CD4-positive, alpha-beta T cell treated with Interleukin-1 beta for 1 hour (primary cell): ENCODE measurements at regions not wholly inside any gene's neighbourhood (a gene's known extent, or its start where the extent isn't known, plus 50 kb on each side); places are given as distances from the start of the nearest gene placed in this dataset.
"Not testable (repeated sequence)": the region's sequence is repeated elsewhere in the genome, so short reads cannot be mapped to it uniquely, and the experiment has no call there.

Experiments used
- DNase-seq, 2 donors: peaks; one replicate each; pipeline ENCODE4 v3.0.0-alpha.2; 2020 to 2022

DNA sequence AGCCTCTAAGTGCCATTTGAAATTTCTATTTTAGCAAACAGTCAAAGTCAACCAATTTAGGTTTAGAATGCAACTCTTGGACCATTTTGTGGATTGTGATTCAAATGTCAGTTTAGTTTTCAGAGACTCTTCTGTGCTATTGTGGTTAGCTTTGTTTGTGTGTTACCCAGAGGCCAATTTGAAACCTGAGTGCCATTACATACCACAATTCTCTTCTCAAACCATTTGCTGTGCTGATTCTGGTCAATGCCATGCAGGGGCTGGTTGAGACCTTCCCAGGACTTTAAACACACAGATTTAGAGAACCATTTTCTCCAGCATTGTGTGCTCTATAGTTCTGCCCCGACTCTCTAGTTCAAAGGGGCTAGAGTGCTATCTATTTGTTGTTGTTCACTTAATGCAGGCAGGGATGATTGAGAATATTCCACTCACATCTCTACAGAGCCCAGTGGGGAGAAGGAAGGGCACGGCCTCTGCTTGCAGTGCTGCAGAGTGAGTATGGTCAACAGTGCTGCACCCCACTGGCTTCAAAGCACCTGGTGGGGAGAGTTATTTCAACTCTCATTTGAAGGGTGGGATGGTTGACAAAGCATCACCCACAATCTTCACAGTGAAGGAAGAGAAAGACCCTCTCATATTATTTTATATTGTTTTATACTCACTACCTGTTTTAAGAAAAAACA lies 738.2 kb downstream of the COL12A1 start:
- no peak for DNase-seq

DNA sequence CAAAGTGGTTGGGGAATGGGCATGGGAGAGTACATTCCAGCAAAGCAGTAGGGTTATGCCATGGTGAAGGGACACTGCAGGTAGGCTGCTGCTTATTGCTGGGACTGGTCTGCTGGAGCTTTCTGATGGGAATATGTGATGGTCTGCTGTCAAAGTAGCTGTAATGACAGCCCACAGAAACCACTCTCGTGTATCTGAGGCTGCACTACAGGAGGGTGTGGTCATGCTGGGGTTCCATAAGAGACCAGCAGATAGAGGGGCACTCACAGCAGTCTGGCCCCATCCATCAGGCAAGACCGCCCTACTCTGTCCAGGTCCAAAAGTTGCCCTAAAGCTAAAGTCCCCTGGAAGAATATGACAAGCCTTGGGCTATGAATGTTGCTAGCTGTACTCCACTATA lies 739.3 kb downstream of the COL12A1 start:
- DNase-seq = no peak

DNA sequence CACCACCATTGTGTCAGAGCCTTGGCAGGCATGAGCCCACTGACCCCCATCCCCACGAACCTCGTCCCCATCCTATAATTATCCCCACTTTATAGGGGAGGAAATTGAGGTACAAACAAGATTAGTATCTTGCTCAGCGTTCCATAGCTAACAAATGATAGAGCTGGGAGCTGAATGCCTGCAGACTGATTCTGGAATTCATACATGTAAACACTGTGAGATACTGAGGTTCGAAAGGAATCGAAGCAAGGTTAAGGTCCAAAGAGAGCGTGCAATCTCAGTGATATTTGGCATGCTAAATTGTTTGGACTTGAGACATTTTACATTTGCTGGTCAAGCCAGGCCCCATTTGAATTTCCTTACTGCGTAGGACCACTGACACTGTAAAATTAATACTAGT lies 746.6 kb downstream of the COL12A1 start:
- no peak for DNase-seq

DNA sequence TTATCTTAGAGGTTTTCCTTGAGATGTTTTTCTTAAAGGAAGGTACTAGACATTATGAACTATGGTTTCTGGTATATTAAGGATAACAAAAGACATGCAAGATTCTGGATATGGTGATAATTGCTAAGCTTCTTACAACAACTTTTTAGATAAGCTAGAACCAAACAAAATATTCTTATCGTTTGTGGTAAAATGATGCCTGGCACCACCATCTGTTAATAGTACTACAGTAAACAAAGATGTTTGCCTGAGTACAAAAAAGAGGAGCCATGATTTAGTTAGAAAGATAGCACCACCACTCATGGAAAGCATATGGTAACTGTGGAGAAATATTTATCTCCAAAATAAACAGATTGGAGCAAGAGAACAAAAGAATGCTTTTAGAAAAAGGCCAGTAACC lies 747.3 kb downstream of the COL12A1 start:
- DNase-seq = no peak

DNA sequence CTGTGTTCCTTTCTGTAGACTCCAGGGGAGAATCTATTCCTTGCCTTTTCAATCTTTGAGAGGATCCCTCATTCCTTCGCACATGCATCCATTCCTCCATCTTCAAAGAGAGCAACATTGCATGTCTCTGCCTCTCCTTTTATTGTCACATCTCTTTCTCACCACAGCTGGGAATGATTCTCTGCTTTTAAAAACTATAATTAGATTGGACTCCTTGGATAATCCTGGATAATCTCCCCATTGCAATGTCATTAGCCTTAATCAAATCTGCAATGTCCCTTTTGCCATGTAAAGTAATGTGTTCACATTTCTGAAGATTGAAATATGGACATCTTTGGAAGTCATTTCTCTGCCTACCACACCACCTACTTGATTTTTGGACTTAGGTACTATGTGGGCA lies 750.1 kb downstream of the COL12A1 start:
- no peak for DNase-seq

DNA sequence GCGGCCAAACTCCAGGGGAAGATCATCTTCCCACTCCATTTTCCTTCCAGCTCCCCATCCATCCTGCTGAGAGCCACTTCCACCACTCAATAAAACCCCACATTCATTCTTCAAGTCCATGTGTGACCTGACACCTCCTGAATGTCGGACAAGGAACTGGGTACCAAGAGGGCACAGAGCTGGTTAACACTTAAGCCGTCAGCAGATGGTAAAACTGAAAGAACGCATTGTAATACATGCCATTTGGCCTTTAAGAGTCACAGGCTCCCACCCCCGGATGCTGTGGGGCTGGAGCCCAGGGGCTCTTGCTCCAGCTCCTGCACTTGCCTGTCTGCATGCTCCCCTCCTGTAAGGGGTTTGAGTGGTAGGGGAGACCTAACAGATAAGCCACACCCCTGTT lies 753.9 kb downstream of the COL12A1 start:
- no peak for DNase-seq

DNA sequence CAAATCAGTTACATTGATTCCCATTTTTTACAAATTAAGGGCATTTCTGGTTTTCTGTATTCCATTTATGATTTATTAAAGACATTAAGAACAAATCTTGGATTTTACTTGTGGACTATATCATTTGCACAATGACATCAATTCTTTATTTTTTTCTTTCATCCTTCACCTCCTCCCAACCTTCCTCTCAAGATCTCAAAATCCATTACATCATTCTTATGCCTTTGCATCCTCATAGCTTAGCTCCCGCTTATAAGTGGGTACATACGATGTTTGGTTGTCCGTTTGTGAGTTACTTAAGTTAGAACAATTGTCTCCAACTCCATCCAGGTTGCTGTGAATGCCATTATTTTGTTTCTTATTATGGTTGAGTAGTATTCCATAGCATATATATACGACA lies 752.8 kb downstream of the CD109 start:
- no peak for DNase-seq

DNA sequence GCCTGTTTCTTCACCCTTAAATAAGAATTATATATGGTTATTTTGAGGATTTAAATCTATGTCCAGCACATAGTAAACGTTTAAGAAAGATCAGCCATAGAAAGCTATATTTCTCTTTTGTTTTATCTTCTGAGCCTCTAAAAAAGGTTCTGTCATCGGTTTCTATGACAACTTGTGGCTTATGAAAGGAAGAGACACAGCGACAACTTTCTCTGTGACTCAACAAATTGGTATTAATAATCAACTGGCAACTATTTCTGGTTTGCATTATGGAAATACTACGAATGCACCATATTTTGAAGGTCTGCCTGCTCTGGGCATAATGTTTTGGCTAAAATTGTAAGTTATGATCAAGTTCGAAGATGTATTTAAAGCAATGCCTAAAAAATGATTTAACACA lies 751.0 kb downstream of the CD109 start:
- DNase-seq = no peak

DNA sequence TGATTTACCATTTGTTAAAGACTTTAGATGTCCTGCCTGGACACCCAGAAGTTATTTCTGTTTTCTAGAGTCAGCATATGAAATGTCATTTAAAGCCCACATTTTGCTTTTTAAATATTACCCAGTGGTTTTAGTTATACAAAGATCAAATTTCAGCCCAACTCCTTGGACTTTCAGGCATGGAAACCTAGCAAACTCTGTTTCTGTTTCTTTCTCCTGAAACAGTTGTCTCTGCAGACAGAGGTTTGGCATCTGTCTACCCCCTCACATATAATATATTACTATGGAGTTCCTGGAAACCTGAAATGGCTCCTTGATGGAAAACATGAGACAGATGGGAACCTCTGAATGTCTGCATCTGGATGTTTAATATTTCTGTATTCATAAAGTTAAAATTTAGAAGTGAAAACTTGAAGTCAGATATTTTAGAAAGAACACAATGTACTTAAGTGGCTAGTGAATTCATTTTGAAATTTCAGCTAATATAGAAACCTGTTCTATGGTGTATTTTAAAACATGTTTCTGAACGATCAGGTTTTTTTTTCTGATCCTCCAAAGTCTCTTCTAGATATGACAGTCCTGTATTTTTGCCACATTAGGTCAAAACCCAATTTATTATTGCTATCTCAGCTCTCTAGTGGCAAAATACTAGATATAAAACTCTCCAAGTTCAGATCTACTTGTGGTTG lies 743.3 kb downstream of the CD109 start:
- no peak for DNase-seq

DNA sequence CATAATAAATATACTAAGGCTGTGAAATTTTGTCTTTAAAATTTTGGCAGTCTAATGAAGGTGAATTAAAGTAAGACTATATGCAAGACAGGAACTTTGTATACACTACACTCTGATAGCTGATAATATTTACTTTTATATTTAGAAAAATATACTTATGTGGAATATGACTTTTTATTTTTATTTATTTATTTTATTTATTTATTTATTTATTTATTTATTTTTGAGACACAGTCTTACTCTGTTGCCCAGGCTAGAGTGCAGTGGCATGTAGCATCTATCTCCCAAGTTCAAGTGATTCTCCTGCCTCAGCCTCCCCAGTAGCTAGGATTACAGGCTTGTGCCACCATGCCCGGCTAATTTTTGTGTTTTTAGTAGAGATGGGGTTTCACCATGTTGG lies 742.4 kb downstream of the CD109 start:
- DNase-seq = not testable (repeated sequence)

DNA sequence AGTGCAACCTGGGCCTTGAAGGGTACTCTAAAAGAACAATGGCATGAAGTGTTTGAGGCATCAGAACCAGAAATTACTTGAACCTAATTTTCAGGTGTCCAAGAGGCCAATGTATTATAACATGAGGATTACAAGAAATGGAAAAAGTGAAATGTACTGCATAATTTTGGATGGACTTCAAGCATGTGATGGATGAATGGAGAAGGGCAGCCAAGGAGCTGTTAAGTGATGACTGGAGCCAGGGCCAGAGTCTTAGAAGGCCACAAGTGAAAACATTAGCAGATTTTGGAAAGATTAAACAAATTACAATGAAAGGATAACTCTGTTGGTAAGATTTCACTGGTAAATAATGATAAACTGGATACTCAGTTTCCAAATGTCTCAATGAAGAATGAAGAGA lies 738.2 kb downstream of the CD109 start:
- DNase-seq = no peak

DNA sequence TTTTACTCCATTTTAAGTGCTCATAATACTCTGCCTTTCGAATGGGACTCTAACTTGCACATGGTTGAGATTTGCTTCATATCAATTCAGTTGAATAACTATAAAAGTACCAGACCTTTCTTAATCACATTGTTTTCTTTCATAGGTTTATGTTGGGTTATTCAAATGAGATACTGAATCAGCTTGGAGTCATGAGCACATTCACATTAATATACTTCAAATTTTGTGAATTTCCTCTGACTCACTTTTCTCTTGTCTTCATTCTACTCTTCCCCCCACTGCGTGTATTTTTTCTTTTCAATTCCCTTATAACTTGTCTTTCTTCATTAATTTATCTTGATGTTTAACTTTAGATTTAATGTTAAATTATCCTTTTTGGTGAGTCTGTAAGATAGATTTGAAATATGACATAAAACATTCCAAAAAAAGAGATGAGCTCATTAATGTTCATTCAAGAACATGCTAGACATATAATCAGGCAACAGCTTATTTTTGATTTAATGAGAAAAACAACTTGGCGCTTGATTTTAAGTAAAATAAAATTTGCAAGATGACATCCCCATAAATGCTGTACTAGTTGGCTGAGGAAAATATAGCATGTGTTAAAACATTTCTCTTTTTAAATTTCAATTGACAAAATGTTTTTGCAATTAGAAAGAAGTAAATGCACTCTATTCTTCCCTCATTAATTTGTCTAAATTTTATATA lies 736.0 kb downstream of the CD109 start:
- DNase-seq = no peak

DNA sequence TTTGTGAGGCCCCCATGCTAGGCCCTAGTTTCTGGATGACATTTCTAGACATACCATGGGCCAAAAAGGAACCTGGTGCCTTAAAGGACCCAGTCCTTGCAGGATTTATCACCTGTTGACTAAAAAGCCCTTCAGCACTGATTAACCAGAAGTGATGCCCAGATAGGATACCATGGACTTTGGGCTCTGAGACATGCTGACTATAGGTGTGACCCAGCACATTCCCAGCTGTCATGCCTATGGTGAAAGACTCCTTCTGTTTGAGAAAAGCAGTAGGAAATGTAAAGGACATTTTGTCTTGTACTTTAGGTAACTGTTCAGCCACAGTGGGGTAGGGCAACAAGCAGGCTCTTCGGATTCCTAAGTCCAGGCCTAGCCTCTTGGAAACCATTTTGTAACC lies 724.2 kb downstream of the CD109 start:
- DNase-seq = no peak

DNA sequence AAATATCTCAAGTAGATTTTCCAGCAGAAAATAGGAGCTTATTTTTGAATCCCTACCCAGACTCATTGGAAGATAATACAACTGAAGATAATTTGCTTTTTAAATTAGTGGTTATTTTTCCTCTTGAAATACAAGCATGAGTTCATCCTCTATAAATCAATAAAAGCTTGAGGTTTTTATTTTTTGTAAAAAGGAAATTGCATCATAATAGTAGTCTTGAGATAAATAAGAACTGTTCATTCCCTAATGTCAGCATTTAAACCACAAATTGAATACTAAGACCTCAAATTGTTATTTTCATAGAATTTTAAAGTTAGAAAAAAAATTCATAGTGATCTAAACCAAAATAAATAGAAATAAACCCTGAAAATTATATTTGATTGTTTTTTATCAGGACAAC lies 719.1 kb downstream of the CD109 start:
- no peak for DNase-seq

DNA sequence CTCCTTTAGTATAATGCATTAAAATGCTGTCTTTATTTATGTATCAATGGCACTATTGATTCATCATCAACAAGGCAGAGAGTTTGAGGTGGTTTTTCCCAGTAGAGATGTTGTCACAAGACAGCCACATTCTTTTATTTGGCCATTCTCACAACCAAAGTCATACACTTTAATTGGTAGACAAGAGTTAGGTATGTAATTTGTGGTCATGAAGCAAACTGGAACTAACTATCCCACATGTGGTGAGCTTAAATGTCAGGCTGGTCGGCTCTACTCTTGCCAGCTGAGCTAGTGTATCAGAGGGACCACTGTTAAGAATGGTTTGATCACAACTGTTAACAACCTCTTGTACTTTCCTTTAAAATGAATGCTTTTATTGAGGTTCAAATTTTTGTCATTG lies 714.6 kb downstream of the CD109 start:
- no peak for DNase-seq

DNA sequence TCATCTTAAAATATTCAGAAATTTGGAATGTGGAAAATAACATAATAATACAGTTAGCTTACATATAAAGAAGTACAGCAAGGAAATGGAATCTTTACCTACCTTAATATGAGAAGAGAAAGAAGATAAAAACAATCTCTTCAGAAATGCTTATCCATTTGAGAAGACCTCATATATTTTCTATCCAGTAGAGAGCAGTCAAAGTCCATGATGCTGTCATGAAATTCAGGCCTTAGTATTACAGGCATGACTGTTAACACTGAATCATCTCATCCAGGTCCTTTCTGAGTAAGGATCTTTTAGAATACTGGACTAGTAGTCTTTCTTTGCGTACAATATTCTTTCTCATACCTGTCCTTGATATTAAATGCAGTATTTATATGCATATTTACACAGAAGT lies 713.4 kb downstream of the CD109 start:
- DNase-seq = no peak

DNA sequence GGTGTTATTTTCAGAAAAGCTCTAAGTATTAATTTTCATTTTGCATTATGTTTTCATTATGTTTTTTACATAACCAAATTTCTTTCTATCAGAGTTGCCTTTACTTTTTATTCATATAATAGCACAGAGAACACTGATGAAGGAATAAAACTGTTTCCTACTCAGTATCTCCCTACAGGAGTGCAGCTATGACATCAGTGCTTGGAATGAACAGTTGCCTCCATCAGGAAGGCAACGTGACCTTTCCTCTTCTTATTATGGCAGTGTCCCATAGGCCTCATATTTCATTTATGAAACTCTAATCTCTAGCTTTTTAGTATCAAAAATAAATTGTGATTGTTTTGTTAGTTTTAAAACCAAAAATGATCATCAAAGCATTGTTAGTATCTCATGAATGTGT lies 712.8 kb downstream of the CD109 start:
- no peak for DNase-seq

DNA sequence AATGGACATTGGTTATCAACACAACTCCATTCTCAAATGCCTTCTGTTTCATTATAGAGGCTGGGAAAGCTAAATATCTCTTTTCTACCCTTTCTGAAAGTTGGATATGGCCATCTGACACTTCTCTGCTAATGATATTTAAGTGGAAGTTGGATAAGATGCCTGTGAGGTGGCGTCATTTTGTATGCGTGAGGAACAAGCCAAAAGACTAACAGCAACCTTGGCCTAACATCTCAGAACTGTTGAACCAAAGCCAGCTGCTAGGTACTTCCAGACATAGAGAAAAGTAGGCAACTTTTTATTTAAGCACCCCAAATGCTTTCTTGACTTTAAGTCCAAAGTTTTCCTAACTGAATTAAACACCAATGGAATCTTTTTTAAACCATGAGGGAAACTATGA lies 708.4 kb downstream of the CD109 start:
- no peak for DNase-seq

DNA sequence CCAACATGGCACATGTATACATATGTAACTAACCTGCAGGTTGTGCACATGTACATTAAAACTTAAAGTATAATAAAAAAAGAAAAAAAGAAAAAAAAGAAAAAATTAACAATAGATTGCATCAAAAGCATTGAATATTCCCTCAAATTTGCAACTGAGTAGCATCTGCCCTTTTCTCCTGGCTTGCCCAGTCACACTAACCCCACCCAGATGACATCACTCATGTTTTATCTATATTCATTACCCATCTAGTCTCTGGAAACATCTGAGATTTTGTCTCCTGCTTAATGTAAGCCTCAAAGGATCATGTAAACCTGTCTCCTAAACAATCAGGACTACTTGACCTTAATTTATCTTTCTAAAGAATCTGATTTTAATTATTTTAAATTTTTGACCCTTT lies 706.8 kb downstream of the CD109 start:
- no peak for DNase-seq

DNA sequence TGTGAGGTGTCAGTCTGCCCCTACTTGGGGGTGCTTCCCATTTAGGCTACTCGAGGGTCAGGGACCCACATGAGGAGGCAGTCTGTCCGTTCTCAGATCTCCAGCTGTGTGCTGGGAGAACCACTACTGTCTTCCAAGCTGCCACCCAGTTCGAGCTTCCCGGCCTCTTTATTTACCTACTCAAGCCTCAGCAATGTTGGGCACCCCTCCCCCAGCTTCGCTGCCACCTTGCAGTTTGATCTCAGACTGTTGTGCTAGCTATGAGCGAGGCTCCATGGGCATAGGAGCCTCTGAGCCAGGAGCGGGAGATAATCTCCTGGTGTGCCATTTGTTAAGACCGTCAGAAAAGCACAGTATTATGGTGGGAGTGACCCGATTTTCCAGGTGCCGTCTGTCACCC lies 682.4 kb downstream of the CD109 start:
- DNase-seq = not testable (repeated sequence)

DNA sequence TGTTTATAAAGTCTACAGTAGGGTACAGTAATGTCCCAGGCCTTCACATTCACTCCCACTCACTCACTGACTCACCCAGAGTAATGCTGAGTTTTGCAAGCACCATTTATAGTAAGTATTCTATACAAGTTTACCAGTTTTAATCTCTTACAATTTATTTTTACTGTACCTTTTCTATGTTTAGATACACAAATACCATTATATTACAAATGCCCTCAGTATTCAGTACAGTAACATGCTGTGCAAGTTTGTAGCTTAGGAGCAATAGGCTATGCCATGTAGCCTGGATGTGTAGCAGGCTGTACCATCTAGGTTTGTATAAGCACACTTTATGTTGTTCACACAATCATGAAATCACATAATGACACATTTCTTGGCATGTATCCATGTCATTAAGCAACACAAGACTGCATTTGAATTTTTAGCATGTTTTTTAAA lies 673.6 kb downstream of the CD109 start:
- no peak for DNase-seq

DNA sequence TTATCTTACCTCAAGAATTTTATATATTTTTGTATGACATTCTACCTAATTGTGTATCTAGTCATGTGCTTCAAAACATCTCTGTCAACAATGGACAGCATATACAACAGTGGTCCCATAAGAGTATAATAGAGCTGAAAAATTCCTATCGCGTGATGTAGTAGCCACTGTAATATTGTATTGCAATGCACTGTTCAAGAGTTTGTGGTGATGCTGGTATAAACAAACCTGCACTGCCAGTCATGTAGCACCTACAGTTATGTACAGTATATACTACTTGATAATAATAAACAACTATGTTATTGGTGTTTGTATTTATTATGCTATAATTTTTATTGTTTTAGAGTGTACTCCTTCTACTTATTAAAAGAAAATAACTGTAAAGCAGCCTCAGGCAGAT lies 672.7 kb downstream of the CD109 start:
- no peak for DNase-seq

DNA sequence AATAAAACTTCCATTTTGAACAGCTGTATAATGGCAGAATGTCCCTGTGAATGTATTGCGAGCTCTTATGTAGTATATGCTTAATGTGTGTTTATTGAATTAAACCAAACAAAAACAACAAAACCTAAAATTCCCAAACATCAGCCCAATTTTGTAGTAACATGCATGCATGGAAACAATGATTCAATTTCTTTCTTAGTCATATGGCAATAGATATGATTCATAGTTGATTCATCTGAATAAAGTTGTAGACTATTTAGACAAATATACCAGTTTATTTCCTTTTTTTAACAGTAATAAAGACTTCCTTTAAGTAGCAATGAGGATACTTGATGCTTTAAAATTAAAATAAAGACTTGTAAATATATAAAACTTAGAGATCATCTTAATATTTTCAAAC lies 670.6 kb downstream of the CD109 start:
- no peak for DNase-seq

DNA sequence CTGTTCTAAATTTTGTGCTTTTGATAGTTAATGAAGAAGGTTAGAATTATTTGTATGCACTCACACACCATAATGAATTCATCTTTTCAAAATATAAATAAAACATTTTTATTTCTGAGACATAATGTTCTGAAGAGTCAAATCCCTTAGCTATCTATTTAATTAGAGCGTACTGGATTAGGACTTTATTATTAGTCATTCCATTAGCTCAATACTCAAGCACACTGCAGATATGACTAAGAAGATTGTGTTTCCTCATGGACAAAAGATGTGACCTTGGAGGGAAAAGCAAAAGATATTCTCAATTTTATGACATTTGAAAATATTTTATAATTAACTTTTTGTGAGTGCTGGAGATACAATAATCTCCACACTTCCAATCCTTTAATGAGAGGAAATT lies 666.4 kb downstream of the CD109 start:
- DNase-seq = no peak
